K562 (cell line): ENCODE measurements at regions not wholly inside any gene's neighbourhood (a gene's known extent, or its start where the extent isn't known, plus 50 kb on each side); places are given as distances from the start of the nearest gene placed in this dataset.

ENCODE experiments used
- ATAC-seq: fragments of 200-7000 bp; cut with Tn5 transposase; 3 replicates; pipeline ENCODE4 v1.9.1; 2020; ENCODE audit warnings: moderate library complexity
- BruUV-seq: library from RNA; stranded (reverse); fragments of 400-500 nt; replicated peaks from 2 replicates; lab custom pipeline; 2021; lab: Mats Ljungman, UMichigan
- CTCF ChIA-PET: fragments of 300-600 bp; formaldehyde crosslinking; extraction: SDS; loops from one replicate; lab custom pipeline; 2021; ENCODE audit warnings: low intra/inter-chr PET ratio; lab: Yijun Ruan, JAX
- POLR2A ChIA-PET: fragments of 300-600, 350-650 bp; sonication (Branson Sonifier 250); formaldehyde crosslinking; extraction: SDS; loops from one replicate; lab custom pipeline; 2021; ENCODE audit warnings: antibody characterized with exemption, inconsistent platforms; lab: Yijun Ruan, JAX
- DNase-seq, 4 experiments: peaks; one replicate each; pipeline versions ENCODE4 v3.0.0 to v3.0.0-alpha.2; 2011 to 2018; ENCODE audit warnings: low spot score in 3 of 4, mixed read lengths in 3 of 4; ENCODE audit errors: extremely low read depth in 1 of 4
- FAIRE-seq: peaks from 2 replicates; lab custom pipeline; 2011; peaks lifted over from hg19 to GRCh38; lab: Jason Lieb, UNC
- H2AFZ ChIP-seq: 2 replicates; pipeline ENCODE4 v1.6.0; 2011; ENCODE audit warnings: low read depth, low read length, control low read depth, inconsistent platforms
- H3K27ac ChIP-seq: fragments of 200-600 bp; 3 replicates; pipeline ENCODE4 v1.8.0; 2011; ENCODE audit warnings: low read depth, mild to moderate bottlenecking, control low read depth, inconsistent platforms, low read length, moderate library complexity, mixed read lengths; ENCODE audit errors: extremely low read depth
- H3K27me3 ChIP-seq, 2 experiments: fragments of 300-600 bp in 1 of 2; 2 replicates in 1 of 2; 3 replicates in 1 of 2; pipeline versions ENCODE4 v1.6.0 to v1.8.0; 2011; ENCODE audit warnings: inconsistent platforms in 2 of 2, low read length in 2 of 2, mild to moderate bottlenecking in 1 of 2, mixed read lengths in 1 of 2, moderate library complexity in 1 of 2; ENCODE audit not compliant: control insufficient read depth in 2 of 2, insufficient read depth in 2 of 2
- H3K36me3 ChIP-seq: fragments of 300-600 bp; 3 replicates; pipeline ENCODE4 v1.8.0; 2011; ENCODE audit warnings: mild to moderate bottlenecking, low read length, inconsistent platforms; ENCODE audit not compliant: control insufficient read depth, insufficient read depth
- H3K4me1 ChIP-seq, 2 experiments: fragments of 200-600 bp in 1 of 2; replicated peaks in 1 of 2; 2 replicates in 1 of 2; 3 replicates in 1 of 2; pipeline versions ENCODE4 v1.5.1 to v1.8.0; 2011; ENCODE audit warnings: inconsistent platforms in 2 of 2, low read length in 2 of 2, mild to moderate bottlenecking in 1 of 2, mixed read lengths in 1 of 2, moderate library complexity in 1 of 2; ENCODE audit not compliant: control insufficient read depth in 2 of 2, insufficient read depth in 2 of 2
- H3K4me2 ChIP-seq: 2 replicates; pipeline ENCODE4 v1.6.1; 2011; ENCODE audit warnings: low read length, control low read depth, inconsistent platforms, mixed read lengths; ENCODE audit not compliant: insufficient read depth
- H3K4me3 ChIP-seq: fragments of 200-600 bp; sonication (generic), shearing (Covaris generic); 2 replicates; pipeline ENCODE4 v1.5.1; 2016; ENCODE audit warnings: control low read depth, inconsistent platforms
- H3K79me2 ChIP-seq: fragments of 200-600 bp; 3 replicates; pipeline ENCODE4 v1.8.0; 2011; ENCODE audit warnings: low read length, inconsistent platforms; ENCODE audit not compliant: control insufficient read depth, insufficient read depth
- H3K9ac ChIP-seq, 2 experiments: 2 replicates each; pipeline versions ENCODE4 v1.6.0 to v1.6.1; 2011; ENCODE audit warnings: low read depth in 2 of 2, low read length in 2 of 2, control low read depth in 1 of 2, inconsistent platforms in 1 of 2, mild to moderate bottlenecking in 1 of 2, mixed read lengths in 1 of 2; ENCODE audit not compliant: insufficient read depth in 1 of 2
- H3K9me1 ChIP-seq: one replicate; pipeline ENCODE4 v1.6.0; 2011; ENCODE audit warnings: inconsistent platforms, mild to moderate bottlenecking, low read length, moderate library complexity; ENCODE audit not compliant: control insufficient read depth, insufficient read depth
- H3K9me3 ChIP-seq: replicated peaks from 2 replicates; pipeline ENCODE4 v1.5.1; 2011; ENCODE audit warnings: low read depth, low read length, inconsistent platforms; ENCODE audit not compliant: control insufficient read depth, insufficient read depth
- H4K20me1 ChIP-seq: replicated peaks from 2 replicates; pipeline ENCODE4 v1.6.1; 2011; ENCODE audit warnings: low read length, inconsistent platforms, mixed read lengths; ENCODE audit not compliant: control insufficient read depth, insufficient read depth
- CGGBP1 ChIP-seq: fragments of 250-450 bp; sonication (Bioruptor Pico); IDR thresholded peaks from 2 replicates; pipeline ENCODE4 v1.9.0; 2021; ENCODE audit warnings: mild to moderate bottlenecking
- FIP1L1 ChIP-seq: fragments of 200-400 bp; formaldehyde crosslinking; IDR thresholded peaks from 2 replicates; pipeline ENCODE4 v1.6.1; 2018; ENCODE audit warnings: mild to moderate bottlenecking, low read depth, low read length; ENCODE audit not compliant: poor library complexity, severe bottlenecking
- MAFF ChIP-seq: IDR thresholded peaks from 2 replicates; pipeline ENCODE4 v1.6.1; 2012; ENCODE audit warnings: low read length, improper control_type of control experiment
- MAFG ChIP-seq: fragments of 450-650 bp; conservative IDR thresholded peaks from 2 replicates; pipeline ENCODE4 v1.6.1; 2016; ENCODE audit warnings: missing genetic modification characterization, missing compliant biosample characterization
- MAFK ChIP-seq: IDR thresholded peaks from 2 replicates; pipeline ENCODE4 v1.6.1; 2011; ENCODE audit warnings: low read length, improper control_type of control experiment
- MCM5 ChIP-seq: fragments of 450-650 bp; IDR thresholded peaks from 2 replicates; pipeline ENCODE4 v1.6.1; 2016; ENCODE audit warnings: low read depth
- NFE2 ChIP-seq: IDR thresholded peaks from 2 replicates; pipeline ENCODE4 v1.6.1; 2014; ENCODE audit warnings: antibody characterized with exemption, low read depth
- PKNOX1 ChIP-seq: fragments of 450-650 bp; IDR thresholded peaks from 2 replicates; pipeline ENCODE4 v1.6.1; 2016
- SMAD2 ChIP-seq: fragments of 150-350 bp; IDR thresholded peaks from 2 replicates; pipeline ENCODE4 v1.6.1; 2014; ENCODE audit warnings: low read depth, mild to moderate bottlenecking, low read length
- ZNF518B ChIP-seq: fragments of 250-450 bp; sonication (Bioruptor Pico); IDR thresholded peaks from 2 replicates; pipeline ENCODE4 v1.5.0; 2021; ENCODE audit warnings: mild to moderate bottlenecking, moderate library complexity
- ZNF785 ChIP-seq: fragments of 250-450 bp; sonication (Bioruptor Pico); IDR thresholded peaks from 2 replicates; pipeline ENCODE4 v1.4.0; 2020; ENCODE audit warnings: mild to moderate bottlenecking
- WGBS: fragments of 100-300 bp; shearing (Covaris generic); methylation state at CpG from one replicate; pipeline ENCODE4 v1.1.6; 2016; ENCODE audit warnings: low coverage, mixed read lengths; ENCODE audit not compliant: insufficient coverage; ENCODE audit errors: missing lambda C conversion rate; 5-methylcytosine and 5-hydroxymethylcytosine counted together
- in situ Hi-C: fragments of 300-500 bp; cut with MboI; formaldehyde crosslinking; loops from 4 replicates; pipeline ENCODE4 v1.15.0; 2018; ENCODE audit warnings: inconsistent platforms, mixed read lengths
- intact Hi-C: fragments of 100-400 bp; cut with micrococcal nuclease; formaldehyde crosslinking; loops from 2 replicates; pipeline ENCODE4 v1.14.2; 2022
- TF ChIP-seq, protein P1 (sequence below): sonication (generic); formaldehyde crosslinking; IDR thresholded peaks from 2 replicates; pipeline ENCODE4 v1.8.1; 2023; ENCODE audit warnings: mild to moderate bottlenecking, missing genetic modification reagents

DNA sequence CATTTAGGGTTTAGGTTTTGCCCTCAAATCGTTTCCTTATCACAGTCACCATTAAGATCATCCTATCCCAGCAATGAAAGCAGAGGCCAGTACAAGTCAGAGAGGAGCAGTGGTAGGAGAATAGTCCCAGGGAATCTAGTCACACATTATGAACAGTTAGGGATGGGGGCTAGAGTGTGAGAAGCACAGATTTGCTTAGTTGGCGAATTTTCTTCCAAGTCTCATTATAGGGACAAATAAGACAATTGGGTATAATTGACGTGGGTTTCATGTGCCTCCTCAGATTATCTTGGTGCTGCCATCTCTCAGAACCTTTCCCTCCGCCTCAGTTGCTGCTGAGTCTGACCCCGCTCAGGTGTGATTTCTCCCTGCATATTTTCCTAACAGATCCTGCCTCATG lies 407.1 kb downstream of the SQOR start:
- Histone ChIP-seq H3K79me2 (no peaks in the 10 kb centered on the region), H3K36me3 (no peaks in the 10 kb centered on the region), H3K27me3 (no peaks in the 10 kb centered on the region), H3K9me3 (no peaks in the 10 kb centered on the region), H3K4me1 (no peaks in the 10 kb centered on the region), H4K20me1 (no peaks in the 10 kb centered on the region), H3K4me3 (no peak overlapping the region), H3K9me1 (no peaks in the 10 kb centered on the region), H3K27ac (no peak overlapping the region), H2AFZ (no peak overlapping the region), H3K9ac (no peak overlapping the region), H3K4me2 (no peak overlapping the region)
- ChIA-PET POLR2A (no interaction called here), CTCF (no interaction called here)
- intact Hi-C loops (no loop called here), in situ Hi-C loops (no loop called here)
- FAIRE-seq (no peak), DNase-seq (no peak), ATAC-seq (no peak)
- TF ChIP-seq FIP1L1 (no peak), MAFG (peak; percentile 39; the same call in 1 of the 2 replicates), MAFF (peak; percentile 47), MCM5 (no peak), ZNF785 (CRISPR knock-in tag) (no peak), PKNOX1 (no peak), SMAD2 (no peak), NFE2 (no peak), CGGBP1 (CRISPR knock-in tag) (no peak), MAFK (peak; percentile 36), ZNF518B (CRISPR knock-in tag) (no peak)
- TF ChIP-seq, protein P1, sequence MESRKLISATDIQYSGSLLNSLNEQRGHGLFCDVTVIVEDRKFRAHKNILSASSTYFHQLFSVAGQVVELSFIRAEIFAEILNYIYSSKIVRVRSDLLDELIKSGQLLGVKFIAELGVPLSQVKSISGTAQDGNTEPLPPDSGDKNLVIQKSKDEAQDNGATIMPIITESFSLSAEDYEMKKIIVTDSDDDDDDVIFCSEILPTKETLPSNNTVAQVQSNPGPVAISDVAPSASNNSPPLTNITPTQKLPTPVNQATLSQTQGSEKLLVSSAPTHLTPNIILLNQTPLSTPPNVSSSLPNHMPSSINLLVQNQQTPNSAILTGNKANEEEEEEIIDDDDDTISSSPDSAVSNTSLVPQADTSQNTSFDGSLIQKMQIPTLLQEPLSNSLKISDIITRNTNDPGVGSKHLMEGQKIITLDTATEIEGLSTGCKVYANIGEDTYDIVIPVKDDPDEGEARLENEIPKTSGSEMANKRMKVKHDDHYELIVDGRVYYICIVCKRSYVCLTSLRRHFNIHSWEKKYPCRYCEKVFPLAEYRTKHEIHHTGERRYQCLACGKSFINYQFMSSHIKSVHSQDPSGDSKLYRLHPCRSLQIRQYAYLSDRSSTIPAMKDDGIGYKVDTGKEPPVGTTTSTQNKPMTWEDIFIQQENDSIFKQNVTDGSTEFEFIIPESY (CRISPR knock-in tag) = no peak
- WGBS = 0% methylated on average over 5 of the region's 5 CpGs
- BruUV-seq = no TSS peak
